Vagina (tissue), 2 donors: ENCODE measurements at regions not wholly inside any gene's neighbourhood (a gene's known extent, or its start where the extent isn't known, plus 50 kb on each side); places are given as distances from the start of the nearest gene placed in this dataset.

Source experiments
- POLR2AphosphoS5 ChIP-seq, 2 donors: sonication (generic); formaldehyde crosslinking; IDR thresholded peaks; one replicate each; pipeline ENCODE4 v1.9.0; 2017; ENCODE audit warnings: antibody characterized with exemption in 2 of 2, mild to moderate bottlenecking in 2 of 2, low read depth in 1 of 2; ENCODE audit not compliant: insufficient read depth in 1 of 2
- TF ChIP-seq, protein P1 (sequence below), 3 experiments: fragments of 450-650 bp in 2 of 3; fragments of 200-600 bp in 1 of 3; sonication (generic) in 1 of 3; IDR thresholded peaks; one replicate each; pipeline ENCODE4 v1.5.1; 2017 to 2019; ENCODE audit warnings: antibody characterized with exemption in 3 of 3, mild to moderate bottlenecking in 2 of 3, moderate library complexity in 2 of 3

DNA sequence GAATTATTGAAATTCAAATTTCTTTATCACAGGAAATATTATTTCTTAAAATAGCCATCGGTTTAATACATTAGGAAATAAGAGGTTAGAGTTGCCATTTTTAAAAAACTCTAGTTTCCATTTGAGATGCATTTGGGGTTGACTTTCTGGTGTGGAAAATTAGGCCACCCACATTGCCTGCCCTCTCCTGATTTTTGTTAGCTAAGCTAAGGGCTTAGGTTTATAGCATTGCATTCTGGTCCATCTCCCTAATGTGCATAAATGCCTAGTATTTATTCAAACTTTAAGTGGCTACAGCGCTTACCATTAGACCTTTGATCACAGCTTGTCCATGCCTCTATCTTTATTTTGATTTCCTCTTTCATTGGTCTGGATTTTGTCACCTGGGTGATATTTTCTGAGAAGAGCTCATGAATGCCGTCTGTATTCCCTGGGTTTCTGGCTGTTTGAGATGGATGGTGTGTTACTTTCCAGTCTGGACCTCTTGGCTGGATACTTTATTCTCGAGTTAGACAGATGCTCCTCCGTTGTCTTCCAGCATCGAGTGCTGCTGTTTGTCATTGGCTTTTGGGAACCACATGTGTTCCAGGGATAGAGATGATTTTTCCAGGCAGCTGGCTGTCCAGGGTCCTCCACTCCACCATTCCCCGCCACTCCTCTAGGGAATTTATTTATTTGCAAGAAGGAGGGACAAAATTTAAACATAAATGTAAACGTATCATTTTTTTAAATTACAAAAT lies 120.3 kb downstream of the KATNIP start:
- TF ChIP-seq, protein P1, sequence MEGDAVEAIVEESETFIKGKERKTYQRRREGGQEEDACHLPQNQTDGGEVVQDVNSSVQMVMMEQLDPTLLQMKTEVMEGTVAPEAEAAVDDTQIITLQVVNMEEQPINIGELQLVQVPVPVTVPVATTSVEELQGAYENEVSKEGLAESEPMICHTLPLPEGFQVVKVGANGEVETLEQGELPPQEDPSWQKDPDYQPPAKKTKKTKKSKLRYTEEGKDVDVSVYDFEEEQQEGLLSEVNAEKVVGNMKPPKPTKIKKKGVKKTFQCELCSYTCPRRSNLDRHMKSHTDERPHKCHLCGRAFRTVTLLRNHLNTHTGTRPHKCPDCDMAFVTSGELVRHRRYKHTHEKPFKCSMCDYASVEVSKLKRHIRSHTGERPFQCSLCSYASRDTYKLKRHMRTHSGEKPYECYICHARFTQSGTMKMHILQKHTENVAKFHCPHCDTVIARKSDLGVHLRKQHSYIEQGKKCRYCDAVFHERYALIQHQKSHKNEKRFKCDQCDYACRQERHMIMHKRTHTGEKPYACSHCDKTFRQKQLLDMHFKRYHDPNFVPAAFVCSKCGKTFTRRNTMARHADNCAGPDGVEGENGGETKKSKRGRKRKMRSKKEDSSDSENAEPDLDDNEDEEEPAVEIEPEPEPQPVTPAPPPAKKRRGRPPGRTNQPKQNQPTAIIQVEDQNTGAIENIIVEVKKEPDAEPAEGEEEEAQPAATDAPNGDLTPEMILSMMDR (IDR thresholded peaks at IDR 0.05) = no peak
- TF ChIP-seq POLR2AphosphoS5 (IDR thresholded peaks at IDR 0.05; ENCODE audit: insufficient read depth in 1 of 2, low read depth in 1 of 2) = no peak
